DND-41 (cell line): ENCODE measurements at regions not wholly inside any gene's neighbourhood (a gene's known extent, or its start where the extent isn't known, plus 50 kb on each side); places are given as distances from the start of the nearest gene placed in this dataset.
A peak's percentile ranks its signal among the peaks of the same experiment; 100 is the strongest.

Experiments
- EZH2 ChIP-seq: IDR thresholded peaks from 3 replicates; pipeline ENCODE4 v1.6.1; 2012; ENCODE audit warnings: borderline replicate concordance, low read depth, mild to moderate bottlenecking, moderate library complexity, low read length, inconsistent platforms; ENCODE audit not compliant: severe bottlenecking
- TF ChIP-seq, protein P1 (sequence below): IDR thresholded peaks from 2 replicates; pipeline ENCODE4 v1.5.1; 2012; ENCODE audit warnings: borderline replicate concordance, low read length, moderate library complexity, mild to moderate bottlenecking; ENCODE audit not compliant: poor library complexity, severe bottlenecking; ENCODE audit errors: extremely low read depth

DNA sequence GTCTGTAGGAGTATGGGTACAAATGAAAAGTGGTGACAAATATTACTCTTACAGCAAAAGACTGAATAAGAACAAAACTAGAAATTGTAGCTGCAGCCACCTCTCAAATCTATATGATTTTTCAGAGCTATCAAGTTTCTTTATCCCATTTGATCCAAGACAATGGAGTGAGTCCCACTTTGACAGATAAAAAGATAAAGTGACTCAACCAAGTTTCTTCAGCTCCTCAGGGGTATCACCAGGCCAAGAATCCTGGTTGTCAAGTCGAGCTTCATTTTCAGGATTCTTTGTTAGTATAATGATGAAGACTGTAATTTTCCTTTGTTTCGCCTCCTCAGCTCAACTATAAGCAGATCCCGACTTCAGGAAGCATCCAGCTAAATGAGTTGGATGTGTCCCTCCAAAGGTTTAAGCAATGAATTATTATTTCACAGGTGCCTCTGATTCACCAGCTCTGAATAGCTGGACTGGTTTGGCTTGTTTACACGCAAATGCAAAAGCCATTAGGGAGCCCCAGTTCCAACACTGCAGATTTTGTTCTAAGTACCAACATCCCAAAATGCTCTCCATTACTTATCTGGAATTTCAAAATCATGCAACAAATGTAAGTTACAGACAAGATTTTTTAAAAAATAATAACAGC, 238.9 kb downstream of the MAFB start:
- TF ChIP-seq, protein P1, sequence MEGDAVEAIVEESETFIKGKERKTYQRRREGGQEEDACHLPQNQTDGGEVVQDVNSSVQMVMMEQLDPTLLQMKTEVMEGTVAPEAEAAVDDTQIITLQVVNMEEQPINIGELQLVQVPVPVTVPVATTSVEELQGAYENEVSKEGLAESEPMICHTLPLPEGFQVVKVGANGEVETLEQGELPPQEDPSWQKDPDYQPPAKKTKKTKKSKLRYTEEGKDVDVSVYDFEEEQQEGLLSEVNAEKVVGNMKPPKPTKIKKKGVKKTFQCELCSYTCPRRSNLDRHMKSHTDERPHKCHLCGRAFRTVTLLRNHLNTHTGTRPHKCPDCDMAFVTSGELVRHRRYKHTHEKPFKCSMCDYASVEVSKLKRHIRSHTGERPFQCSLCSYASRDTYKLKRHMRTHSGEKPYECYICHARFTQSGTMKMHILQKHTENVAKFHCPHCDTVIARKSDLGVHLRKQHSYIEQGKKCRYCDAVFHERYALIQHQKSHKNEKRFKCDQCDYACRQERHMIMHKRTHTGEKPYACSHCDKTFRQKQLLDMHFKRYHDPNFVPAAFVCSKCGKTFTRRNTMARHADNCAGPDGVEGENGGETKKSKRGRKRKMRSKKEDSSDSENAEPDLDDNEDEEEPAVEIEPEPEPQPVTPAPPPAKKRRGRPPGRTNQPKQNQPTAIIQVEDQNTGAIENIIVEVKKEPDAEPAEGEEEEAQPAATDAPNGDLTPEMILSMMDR = no peak
- peak; percentile 57 for TF ChIP-seq EZH2
